ENCODE measurements at regions not wholly inside any gene's neighbourhood (a gene's known extent, or its start where the extent isn't known, plus 50 kb on each side); places are given as distances from the start of the nearest gene placed in this dataset.
A peak's percentile ranks its signal among the peaks of the same experiment; 100 is the strongest.
"Not testable (repeated sequence)": the region's sequence is repeated elsewhere in the genome, so short reads cannot be mapped to it uniquely, and the experiment has no call there.

DNA sequence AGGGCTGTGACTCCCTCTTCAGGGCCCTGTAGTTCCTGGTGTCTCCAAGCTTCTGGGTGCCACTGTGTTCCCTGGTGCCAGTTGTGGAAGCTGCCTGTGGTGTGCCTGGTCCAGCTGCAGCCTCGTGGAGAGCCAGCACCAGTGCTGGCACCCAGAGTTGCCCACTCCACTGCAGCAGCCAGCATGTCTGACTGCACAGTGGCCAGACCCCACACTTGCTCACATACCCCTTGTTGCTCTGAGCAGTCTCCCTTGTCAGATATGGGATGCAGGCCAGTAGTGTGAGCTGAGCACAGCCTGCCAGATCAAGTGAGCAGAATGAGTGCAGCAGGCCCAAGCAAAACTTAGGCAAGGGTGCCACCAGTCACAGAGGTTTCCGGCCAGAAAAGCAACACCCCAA is 108.6 kb downstream of the ZMAT1 start:
- no peak for DNase-seq

DNA sequence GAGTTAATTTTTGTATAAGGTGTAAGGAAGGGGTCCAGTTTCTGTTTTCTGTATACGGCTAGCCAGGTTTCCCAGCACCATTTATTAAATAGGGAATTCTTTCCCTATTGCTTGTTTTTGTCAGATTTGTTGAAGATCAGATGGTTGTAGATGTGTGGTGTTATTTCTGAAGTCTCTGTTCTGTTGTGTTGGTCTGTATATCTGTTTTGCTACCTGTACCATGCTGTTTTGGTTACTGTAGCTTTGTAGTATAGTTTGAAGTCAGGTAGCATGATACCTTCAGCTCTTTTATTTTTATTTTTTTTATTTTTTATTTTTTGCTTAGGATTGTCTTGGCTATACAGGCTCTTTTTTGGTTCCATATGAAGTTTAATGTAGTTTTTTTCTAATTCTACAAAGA is 114.1 kb downstream of the ZMAT1 start:
- DNase-seq = not testable (repeated sequence)

DNA sequence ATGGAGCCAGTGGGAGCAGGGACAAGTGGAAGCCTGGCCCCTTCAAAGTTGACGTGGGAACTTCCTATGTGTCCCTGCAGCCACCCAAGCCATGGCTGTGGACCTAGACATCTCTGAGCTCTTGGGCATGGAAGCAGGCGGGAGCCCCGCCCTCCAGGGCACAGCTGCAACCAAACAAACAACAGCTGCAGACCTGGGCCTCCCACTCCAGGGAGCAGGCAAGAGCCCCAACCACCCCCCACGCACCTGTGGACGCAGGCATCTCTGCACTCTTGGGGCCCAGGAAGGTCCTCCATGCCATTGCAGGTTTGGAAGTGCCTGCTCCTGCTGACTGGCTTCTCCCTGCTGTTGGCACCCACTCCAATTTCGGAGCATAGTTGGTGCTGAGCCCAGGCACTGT is 118.6 kb downstream of the ZMAT1 start:
- DNase-seq = no peak

GRCh38 chrX:101803451-101803850 is 128.4 kb downstream of the ZMAT1 start:
- DNase-seq = no peak

DNA sequence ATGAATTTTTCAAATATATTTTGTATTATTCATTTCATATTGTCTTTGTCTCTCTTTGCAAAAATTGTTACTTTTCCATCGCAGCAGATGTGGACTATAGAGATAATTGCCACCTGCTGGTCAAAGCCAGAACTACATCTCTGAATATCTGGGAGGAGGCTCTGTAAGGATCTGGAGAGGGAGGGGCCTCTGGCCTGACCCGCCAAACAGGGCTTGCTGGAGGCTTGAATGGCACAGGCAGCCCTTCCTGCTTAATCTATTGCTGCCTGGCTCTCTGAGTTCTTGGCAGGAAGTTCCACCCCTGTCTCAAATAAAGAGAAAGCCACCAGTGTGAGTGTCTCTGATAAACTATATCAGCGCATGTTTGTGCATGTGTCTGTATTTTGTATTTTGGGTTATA is 132.4 kb downstream of the ZMAT1 start:
- DNase-seq = peak; percentile 63

- no peak for DNase-seq
Measured at GRCh38 chrX:101787934-101788333, 128.3 kb upstream of the ARMCX2 start.

- no peak for DNase-seq
Measured at GRCh38 chrX:101785142-101785541, 125.5 kb upstream of the ARMCX2 start.

- DNase-seq = not testable (repeated sequence)
Measured at GRCh38 chrX:101780421-101780820, 120.8 kb upstream of the ARMCX2 start.

DNA sequence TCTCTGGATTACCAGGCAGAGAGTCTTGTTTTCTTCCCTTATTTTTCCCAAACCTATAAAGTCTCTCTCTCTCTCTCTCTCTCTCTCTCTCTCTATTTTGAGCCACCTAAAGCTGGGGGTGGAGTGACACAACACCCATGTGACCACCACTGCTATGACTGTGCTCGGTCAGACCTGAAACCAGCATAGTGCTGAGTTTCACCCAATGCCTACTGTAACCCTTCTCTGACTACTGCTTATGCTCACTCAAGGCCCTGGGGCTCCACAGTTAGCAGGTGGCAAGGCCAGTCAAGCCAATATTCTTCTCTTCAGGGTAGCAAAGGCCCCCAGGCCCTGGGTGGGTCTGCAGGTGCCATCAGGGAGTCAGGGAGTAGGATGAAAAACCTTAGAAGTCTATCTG is 114.7 kb upstream of the ARMCX2 start:
- DNase-seq = no peak

GRCh38 chrX:101764538-101764937 is 104.9 kb upstream of the ARMCX2 start:
- DNase-seq = no peak

- peak; percentile 0 for DNase-seq
Measured at GRCh38 chrX:101759000-101759399, 99.3 kb upstream of the ARMCX2 start.

GRCh38 chrX:101750744-101751143 is 91.1 kb upstream of the ARMCX2 start:
- no peak for DNase-seq

- DNase-seq = no peak
Measured at GRCh38 chrX:101749436-101749835, 89.8 kb upstream of the ARMCX2 start.

DNA sequence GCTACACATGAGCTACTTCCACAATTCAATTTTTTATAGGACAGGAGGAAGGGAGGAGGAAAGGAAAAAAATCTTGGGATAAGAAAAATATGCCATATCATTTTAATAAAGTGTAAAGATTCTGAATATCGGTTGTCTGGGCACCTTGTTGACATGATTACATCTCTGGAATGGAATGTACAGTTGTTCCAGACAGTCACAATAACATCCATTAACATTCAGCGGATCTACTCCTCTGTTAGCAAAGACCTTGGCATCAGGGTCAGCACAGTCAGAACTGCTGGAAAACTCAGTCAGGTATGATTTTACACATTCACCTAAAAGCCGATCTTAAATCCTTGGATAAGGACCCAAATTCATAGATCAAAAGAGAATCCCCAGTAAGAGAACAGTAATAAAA is 85.4 kb upstream of the ARMCX2 start:
- no peak for DNase-seq

DNA sequence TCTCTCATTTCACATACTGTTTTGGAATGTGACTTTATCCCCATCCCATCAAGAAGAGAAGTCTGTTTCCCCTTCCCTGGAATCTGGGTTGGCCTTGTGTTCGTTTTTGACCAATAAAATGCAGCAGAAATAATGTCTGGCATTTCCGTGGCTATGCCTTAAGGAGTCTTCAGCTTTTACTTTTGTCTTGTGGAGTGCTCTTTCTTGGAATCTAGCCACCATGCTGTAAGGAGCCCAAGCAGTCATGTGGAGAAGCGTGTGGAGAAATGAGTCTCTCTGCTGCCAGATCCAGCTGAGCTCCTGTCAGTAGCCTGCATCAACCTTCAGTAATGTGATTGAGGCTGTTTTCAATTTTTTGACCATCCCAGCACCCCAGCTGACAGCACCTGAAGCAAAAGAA is 84.4 kb upstream of the ARMCX2 start:
- DNase-seq = no peak

DNA sequence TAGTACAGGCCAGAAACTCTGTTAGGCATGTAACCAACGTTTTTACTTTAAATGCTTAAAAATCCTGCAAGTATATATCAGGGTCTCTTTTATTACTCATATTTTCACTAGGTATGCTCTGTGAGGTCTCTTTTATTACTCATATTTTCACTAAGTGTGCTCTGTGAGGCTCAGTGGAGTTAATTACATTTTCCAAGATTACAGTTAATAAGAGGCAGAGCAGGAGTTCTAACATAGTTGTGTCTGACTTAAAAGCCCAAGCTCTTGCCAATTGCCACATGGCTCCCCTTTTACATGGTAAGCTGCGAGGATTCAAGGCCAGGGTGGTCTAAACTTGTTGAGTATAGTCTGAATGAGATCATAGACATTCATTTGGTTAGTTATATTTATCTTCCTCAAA is 81.0 kb upstream of the ARMCX2 start:
- no peak for DNase-seq

GRCh38 chrX:101738867-101739266 is 79.2 kb upstream of the ARMCX2 start:
- DNase-seq = not testable (repeated sequence)

- DNase-seq = not testable (repeated sequence)
Measured at GRCh38 chrX:101738411-101738810, 78.8 kb upstream of the ARMCX2 start.

GRCh38 chrX:101736651-101737050 is 77.0 kb upstream of the ARMCX2 start:
- DNase-seq = no peak

DNA sequence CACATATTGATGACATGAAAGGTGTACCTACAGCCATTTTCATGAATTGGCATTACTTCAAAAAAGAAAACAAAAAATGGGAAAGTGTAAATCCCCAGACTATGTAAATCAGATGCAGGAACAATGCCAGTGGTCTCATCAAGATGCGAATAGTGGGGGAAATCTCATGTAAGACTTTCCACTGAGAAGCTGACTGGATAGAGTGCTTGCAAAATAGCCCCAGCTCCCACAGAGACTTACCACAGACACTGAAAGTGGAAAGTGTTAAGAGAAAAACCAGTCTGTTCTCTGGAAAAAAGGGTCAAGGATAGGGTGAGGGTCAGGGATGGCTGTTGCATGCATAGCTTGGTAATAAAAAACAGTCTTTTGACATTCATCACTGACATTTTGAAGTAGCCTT is 73.2 kb upstream of the ARMCX2 start:
- DNase-seq = no peak

- DNase-seq = no peak
Measured at GRCh38 chrX:101729986-101730385, 70.3 kb upstream of the ARMCX2 start.
